NT2/D1 (cell line): ENCODE measurements at regions not wholly inside any gene's neighbourhood (a gene's known extent, or its start where the extent isn't known, plus 50 kb on each side); places are given as distances from the start of the nearest gene placed in this dataset.
"Not testable (repeated sequence)": the region's sequence is repeated elsewhere in the genome, so short reads cannot be mapped to it uniquely, and the experiment has no call there.

ENCODE experiments used
- SUZ12 ChIP-seq: IDR thresholded peaks from 2 replicates; pipeline ENCODE4 v1.6.1; 2011; ENCODE audit not compliant: insufficient read length, insufficient read depth; ENCODE audit errors: extremely low read depth
- YY1 ChIP-seq: IDR thresholded peaks from 2 replicates; pipeline ENCODE4 v1.6.1; 2011; ENCODE audit not compliant: insufficient read length, insufficient read depth
- ZNF274 ChIP-seq: IDR thresholded peaks from 2 replicates; pipeline ENCODE4 v1.6.1; 2011; ENCODE audit warnings: mild to moderate bottlenecking, low read depth, low read length

- not testable (repeated sequence) for TF ChIP-seq ZNF274, YY1, SUZ12
Observed at GRCh38 chr2:167715498-167715897, 531.9 kb downstream of the STK39 start.
